UCSD-AML1 (cell line): ENCODE measurements at regions not wholly inside any gene's neighbourhood (a gene's known extent, or its start where the extent isn't known, plus 50 kb on each side); places are given as distances from the start of the nearest gene placed in this dataset.

Experiments
- DNase-seq: peaks from one replicate; lab custom pipeline; 2025; ENCODE audit not compliant: unreplicated experiment; lab: John Stamatoyannopoulos, UW

DNA sequence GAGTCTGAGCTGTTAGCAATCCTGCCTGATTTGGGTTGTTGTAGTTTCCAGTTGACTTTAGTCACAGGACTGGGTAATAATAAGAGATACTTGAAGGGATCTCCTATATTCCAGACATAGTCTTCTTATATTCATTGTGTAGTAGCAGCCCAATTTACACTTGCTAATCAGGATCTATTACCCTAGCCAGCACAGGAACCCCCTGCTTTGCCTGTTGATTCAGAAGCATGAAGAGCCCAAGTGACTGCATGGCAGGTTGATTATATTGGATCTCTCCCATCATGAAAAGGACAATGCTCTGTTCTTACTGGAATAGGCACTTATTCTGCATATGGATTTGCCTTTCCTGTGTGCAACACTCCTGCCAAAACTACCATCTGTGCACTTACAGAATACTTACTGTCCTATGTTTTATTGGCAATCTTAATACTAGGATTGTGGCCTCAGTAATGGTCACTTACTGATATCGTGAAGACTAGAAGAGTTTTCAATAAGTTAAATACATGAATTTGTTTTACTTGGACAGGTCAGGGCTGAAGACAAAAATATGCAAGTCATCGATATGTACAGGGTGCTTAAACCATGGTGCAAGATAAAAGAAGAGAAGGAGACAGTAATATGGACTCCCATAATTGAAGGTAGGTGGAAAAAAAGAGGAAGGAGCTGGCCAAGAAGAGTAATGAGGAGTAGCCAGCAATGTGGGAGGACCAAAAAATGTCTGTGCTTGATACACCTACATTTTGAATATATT, 304.1 kb downstream of the MCTP2 start:
- no peak for DNase-seq

DNA sequence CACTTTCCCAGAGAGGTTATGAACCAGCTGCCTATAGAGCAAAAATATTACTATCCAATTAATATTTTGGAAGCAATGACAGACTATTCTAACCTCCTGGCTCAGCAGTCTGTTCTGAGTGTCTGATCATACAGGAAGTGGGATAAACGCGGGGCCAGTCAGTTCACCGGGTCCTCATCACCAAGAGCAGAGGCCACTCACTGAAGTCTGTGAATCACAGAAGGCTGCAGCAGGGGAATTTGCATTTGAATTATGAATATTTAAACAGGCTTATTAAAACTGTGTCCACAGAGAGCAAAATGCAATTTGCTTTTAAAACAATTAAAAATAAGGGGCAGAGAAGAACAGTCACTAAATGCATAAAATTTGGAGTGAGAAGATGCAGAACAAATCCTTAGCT, 305.2 kb downstream of the MCTP2 start:
- no peak for DNase-seq

DNA sequence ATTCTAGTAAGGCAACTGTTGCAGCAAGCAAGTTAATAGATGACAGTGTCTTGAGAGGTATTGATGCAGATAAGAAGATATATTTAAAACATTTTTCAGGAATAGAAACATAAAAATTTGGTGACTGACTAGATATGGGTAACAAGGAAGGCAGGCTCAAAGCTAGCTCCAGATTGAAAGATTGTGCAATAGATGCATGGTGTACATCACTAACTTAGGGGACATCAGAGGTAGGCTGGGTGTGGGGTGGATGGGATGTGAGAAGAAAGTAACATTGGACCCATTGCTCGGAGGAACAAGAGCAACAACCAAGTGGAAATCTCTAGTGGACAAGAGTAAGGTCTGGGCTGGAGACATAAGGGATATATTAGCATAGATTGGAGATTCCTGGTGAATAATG, 306.9 kb downstream of the MCTP2 start:
- DNase-seq: no peak

DNA sequence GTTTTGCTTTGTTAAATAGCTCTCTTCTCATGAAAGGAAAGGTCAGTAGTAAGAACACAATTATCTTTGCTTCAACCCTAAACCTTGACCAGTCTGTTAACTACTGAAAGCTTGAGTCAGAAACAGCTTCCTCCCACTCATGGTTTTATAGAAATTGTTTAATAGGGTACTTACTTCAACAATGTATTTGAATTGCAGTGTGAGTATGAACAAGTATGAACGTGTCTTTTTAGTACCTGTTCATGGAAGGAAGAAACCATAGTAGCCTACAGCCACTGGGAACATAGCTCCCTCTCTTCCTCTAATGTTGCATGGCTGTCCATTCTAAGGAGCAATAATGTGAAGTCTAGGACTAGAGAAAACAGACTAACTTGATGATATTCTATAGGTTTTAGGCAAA, 311.0 kb downstream of the MCTP2 start:
- no peak for DNase-seq

DNA sequence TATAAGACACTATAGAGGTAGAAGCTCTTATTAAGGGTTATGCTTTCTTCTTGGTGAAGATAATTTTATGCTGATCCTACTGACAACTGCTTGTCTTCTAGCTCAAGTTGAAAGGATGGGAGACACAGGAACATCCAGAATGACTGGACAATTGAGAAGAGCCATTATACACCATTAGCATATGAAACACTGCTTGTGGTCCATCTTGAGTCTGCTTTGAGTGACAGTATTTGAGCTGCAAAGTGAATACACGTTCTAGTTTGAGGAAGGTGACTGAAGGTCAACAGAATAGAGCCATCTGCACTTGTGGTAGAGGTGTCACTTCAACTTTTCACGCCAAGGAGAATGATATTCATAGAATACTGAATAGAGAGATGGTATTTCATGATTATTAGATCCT, 315.4 kb downstream of the MCTP2 start:
- no peak for DNase-seq

DNA sequence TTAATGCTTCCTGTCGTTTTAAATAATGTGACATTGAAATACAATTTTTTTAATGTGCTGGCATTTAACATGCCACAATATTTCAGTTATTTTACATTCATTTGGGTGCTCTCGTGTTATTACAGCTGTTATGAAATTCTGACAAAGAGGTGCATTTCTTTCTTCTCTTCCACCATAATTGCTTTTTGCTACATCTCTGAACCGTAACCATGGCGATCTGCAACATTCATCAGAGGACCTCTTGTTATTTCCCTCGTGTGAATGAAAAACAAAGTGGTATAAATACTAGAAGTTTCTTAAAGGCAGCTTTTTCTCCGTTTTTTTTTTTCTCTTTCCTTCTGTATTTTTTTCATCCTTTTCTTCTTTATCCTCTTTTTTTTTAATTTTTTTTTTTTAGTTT, 316.4 kb downstream of the MCTP2 start:
- DNase-seq: no peak

DNA sequence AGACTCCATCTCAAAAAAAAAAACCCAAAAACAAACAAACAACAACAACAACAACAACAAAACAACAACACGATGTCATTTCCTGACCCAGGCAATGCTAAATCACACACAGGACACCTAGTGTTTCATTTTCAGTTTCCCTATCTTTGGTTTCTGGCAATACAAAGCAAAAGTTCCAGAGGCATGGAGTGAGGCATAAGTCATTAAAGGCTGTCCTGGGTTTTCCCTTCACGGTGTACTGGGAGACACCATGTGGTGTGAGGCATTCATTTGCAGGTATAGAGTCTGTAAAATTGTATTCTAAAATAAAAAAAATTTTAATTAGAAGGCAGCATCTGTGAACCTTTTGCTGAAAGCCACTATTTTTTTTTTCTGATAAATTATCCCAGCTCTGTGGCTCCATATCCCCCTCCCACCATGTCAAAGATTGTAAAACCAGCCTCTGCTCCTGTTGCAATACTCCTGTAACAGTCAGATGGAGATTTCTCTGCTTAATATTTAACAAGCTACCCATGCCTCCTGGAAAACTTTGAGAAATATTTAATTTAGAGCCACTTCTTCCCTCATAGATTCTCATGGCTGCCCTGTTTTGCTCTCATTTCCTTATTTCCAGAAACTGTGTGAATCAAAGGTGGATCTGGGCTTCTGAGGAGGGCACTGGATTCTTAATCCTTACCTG, 324.6 kb downstream of the MCTP2 start:
- DNase-seq: no peak

DNA sequence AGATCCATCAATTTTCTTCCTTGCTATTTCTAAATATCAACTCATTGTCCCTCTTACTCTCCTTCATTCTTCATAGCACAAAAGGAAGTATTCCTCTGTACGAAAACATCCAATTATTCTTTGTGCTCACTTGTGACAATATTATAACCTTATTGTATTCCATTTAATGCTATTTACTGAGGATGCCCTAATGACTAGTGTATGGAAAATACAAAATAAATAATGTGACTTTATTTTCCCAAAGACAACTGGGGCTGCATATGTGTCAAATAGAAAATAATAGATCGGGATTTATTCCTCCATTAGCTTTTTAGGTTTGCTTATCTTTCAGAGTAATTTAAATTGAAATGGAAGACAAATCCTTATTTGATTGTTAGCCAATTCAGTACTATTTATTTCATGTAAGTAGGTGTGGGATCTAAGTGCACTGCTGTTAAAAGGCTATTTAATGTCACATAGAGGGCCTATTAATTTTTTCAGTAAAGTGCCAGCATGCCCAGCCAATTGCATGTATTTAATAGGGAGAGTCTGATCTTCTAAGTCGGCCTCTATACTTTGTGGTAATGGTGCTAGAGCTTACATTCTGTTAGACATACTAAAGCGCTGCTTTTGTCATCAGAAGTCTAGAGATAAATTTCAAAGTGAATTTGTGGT, 329.8 kb downstream of the MCTP2 start:
- DNase-seq: no peak

DNA sequence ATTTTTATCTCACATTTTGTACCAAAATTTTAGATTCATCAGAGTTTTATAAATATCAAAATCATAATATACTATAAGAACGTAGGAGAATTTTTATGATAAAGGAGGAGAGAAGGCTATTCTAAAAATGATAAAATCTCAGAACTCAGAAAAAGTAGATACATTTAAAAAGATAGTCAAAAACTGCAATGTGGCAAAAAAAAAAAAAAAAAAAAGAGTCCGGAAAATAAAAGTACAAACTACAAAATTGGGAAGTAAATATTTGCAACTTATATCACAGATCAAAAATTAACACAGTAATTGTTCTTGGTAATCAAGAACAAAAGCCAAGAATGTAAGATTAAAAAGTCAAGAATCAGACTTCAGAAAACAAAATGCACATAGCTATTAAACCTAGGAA, 332.1 kb downstream of the MCTP2 start:
- no peak for DNase-seq

DNA sequence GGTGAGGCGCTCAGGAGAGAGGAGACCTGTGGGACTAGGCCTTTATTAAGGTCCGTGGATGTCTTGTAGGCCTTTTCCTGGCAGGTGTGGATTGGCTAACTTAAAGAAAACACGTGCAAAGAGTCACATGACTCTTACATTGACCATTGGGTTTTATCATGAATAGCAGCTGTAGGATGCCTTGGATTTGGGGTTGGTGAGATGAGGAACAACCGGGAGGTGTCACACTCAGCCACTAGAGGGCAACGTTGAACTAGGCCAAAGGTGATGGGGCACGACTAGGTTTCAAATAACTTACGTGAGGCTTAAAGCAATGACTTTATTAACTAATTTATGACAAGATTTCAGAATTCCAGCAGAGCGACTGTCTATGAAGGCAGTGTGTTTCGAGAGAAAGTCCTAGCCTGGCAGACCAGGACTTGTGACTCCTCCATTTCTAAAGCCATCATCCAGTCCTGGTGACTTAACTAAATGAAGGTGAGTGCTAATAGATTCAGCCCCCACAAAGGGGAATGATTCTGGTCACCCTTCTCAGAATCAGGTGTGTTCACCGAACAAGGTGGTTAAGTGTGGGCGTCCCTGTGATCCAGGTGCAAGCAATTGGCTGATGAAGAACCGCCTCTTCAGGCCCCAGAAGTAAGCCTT, 345.6 kb downstream of the MCTP2 start:
- peak; percentile 35 for DNase-seq

DNA sequence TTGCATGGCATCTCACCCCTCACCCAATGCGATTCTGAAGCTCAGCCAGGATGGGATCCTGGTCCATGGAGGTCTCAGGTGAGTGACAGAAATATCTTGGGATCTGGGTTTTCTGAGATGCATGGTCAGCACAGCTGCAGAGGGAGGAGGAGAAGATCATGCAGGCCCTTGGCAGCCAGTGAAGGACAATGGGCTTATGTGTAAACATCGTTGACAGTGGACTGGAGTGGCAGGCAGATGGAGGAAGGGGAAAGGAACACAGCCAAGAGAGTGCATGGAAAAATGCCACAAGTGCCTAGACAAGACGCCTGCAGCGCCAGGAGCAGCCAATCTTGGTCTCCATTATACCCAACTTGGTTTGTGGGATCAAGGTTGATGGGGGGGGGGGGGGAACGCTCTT, 347.9 kb downstream of the MCTP2 start:
- no peak for DNase-seq

DNA sequence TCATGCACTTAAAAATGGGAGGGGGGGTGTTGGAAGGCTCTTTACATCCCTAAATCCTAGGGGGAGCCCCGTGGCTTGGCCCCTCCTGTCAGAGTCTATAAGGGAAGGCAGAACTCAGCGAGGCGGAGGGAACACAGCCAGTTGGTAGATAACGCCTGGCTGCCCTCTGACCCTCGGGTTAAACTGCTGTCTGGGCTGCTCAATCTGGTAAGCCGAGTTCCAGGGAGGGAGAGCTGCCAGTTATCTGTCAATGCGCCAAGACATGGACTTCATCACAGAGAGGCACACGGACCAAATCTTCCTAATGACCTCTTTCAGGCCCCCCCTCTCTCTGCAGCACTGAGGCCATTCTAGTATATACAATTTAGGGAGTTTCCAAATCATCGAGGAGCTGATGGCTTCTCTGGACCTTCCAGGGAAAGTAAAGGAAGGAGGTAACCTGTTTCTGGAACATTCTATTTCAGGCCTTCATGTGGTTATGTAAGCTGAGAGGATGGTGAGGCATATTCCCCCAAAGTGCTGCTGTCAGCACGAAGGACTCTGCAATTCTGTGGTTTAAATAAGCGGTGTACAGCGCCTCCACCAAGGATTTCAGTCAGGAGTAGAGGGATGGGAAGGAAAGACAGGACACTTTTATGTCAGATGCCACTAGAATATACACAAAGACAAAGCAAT, 349.0 kb downstream of the MCTP2 start:
- DNase-seq: no peak

DNA sequence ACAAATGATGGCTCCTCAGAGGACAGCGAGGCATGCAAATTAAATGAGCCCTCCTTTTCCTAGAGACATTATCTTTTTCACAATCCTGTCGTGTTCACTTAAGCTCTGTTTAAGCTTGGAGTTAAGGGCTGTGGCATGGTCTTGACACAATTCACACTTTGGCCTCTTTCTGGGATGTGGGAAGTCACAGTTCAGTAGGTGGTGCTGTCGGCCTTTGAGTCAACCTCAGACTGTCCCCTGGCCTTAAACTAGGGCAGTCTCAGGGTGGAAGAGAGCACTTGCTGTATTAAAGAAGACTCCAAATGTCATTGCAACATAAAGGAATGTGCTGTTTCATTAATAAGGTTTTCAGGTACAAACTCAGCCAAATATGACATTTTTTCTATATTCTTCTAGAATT, 351.0 kb downstream of the MCTP2 start:
- DNase-seq: peak; percentile 62

DNA sequence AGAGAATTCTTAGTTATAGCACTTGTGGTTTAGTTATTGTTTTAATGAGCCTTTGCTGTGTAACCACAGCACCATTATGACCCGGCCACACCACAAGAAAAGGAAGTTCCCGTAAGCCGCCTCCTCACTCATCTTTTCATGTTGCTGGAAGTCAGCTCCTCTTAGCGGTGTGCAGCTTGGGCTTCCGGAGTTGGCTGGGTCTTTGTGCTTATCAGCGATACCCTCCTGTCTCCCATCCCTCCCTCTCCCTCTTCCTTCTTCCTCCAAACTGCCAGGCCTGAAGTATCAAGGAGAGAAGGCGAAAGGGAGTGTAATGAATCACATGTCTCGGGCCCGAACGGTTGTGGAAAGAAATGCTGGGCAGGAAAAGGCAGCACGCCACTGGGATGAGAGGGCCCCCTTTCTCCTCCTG, 353.5 kb downstream of the MCTP2 start:
- DNase-seq: peak; percentile 85

DNA sequence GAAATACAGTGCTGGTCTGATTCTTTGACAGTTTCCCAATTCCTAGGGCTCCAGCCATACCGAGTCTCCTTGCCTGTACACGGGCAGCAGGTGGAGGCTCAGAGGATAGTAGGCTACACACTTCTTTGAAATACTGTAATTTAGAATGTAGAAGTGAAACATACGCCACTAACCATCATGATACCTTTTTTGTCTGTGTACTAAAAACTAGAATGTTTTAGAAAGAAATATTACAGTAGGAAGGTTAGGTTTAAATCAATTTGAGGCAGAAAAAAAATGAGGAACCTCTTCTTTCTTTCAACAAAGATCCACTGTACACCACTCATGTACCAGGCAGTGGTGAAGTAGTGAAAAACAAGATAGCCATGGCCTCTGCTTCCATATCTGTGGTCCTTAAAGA, 354.7 kb downstream of the MCTP2 start:
- no peak for DNase-seq

DNA sequence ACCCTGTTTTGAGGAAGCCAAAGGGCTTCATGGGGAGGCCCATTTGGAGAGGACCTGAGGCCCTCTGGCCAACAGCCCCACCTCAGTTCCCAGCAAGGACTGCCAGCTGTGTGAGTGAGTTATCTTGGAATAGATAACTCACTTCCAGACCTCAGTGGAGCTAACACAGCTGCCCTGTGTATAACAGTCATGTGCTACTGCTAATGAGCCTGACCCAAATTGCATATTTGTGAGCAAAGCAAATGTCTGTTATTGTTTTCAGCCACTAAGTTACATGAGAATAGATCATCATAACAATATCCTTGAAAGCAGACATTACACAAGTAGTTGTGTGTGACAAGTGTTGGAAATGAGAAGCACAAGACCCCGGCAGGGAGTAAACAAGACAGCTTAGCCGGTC, 355.8 kb downstream of the MCTP2 start:
- no peak for DNase-seq

DNA sequence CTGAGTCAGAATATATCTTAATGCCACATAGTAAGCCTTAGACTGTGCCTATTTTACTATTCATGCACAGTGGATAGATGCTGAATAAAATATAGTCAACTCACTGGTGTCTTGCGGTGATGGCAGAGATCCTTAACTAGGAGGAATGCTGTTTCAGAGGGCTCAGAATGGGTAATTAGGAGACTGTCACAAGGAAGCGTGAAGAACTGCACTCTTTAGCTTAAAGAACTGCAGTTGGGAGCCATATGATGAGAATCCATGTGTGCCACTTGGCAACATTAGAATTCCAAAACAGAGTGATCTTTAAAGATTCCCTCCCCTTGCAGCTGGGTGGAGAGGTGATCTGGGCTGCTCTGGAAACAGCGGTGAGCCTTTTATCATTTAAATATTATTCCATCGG, 357.6 kb downstream of the MCTP2 start:
- DNase-seq: no peak

DNA sequence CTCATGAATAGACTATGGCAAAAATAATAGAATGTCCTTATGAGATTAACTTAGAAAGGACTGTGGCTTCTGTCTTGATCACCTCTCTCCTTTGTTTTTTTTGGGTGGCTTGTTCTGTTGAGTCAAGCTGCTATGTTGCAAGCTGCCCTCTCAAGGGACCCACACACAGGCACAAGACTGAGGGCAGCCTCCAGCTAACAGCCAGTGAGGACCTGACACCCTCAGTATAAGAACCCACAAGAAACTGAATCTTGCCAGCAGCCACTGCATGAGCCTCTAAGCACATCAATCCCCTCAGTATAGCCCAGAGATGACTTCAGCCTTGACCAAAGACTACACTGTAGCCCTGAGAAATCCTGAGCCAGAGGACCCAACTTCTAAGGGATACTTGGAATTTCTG, 361.1 kb downstream of the MCTP2 start:
- no peak for DNase-seq

DNA sequence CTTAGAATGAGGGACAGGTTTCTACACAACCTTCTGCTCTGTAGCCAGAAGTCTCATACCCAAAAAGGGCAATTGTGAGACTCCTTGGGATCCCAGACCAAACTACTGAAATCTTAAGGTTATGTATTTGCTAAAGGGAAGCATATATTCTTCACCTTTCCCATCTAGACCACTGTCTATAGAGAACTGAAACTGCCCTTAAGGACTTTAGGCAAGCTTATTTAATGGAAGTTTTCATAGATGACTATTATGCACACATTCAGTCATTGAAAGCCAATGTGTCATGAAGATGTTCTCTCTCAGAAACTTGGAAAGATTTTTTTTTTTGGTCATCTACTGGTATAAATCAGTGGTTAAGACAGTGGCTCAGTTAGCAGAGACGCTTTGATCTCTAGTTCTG, 365.3 kb downstream of the MCTP2 start:
- DNase-seq: no peak

DNA sequence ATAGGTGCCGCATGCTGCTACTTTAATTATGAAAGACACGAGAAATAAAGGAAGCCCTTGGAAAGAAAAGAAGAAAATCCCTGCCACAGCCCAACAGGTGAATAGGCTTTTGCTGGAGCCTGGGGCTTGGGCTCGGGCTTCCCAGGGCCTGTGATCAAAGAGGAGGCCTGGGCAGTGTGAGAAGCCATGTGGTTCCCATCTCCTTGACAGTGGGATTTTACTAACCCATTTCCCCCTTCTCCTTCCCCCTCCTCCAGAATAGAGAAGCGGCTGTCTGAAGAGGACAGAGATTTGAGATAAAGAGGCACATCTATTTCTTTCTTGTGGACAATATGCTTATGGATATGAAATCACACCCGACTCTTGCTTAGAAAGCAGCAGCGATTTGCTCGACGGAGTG, 369.1 kb downstream of the MCTP2 start:
- DNase-seq: no peak

DNA sequence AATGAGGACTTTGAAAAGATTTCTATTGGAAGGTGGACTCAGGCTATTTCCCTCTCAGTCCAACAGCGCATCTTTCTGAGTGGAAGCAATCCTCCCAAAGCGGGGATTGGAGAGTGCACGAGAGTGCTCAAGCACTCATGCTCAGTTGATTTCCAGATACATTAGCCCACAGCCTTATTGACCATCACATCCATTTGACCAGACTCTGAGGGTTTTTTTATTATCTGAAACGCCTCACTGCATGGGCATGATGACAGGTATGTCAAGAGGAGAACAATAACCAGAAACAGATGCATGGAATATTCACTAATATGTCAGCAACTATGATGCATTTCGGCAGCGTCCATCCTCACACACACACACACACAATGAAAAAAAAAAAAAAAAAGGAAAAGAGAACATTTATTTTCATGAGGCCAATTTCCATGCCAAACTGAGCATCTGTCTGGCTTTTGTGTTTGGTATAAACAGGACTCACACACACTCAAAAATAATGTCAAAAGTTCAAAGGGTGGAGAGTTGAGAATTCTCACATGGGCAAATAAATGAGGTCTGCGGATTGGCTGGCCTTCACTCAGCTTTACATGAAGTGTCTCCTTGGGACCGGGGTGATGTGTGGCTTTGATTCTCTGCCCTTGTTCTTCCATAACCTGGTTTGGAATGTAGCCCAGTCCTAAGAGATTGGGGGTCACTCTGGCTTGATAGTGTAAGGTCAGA, 371.6 kb downstream of the MCTP2 start:
- no peak for DNase-seq
